ENCODE measurements at regions not wholly inside any gene's neighbourhood (a gene's known extent, or its start where the extent isn't known, plus 50 kb on each side); places are given as distances from the start of the nearest gene placed in this dataset.
A peak's percentile ranks its signal among the peaks of the same experiment; 100 is the strongest.

DNA sequence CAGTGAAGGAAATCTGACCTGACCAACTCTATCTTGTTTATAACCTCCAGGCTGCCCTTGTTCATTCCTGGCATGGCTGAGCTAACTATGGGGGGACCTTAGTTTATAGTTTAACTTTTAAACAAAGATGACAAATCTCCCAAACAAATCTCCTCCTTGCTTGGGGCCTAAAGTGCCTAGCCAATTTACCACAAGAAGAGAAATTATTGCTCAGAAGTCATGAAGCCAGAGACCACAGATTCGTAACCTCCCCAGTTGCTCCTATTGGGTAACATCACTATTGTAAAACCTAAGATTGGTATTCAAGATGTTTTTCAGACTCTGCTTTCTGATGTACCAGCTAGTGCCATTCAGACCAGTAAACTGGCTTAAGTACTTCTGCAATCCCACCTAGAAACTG, 649.4 kb upstream of the SLC8A1 start:
- Histone ChIP-seq H3K9me3 (ENCODE audit: low read length) (no peaks in the 10 kb centered on the region), H3K36me3 (ENCODE audit: insufficient read depth, low read length) (no peaks in the 10 kb centered on the region), H2AFZ (ENCODE audit: low read depth, low read length) (no peak overlapping the region), H3K4me1 (ENCODE audit: insufficient read depth, low read length) (no peaks in the 10 kb centered on the region), H3K4me3 (ENCODE audit: low read length) (no peak overlapping the region), H3K27me3 (ENCODE audit: insufficient read depth, low read length) (no peaks in the 10 kb centered on the region)

- Histone ChIP-seq H3K27me3 (ENCODE audit: insufficient read depth, low read length) (no peaks in the 10 kb centered on the region), H3K9me3 (ENCODE audit: low read length) (no peaks in the 10 kb centered on the region), H3K4me3 (ENCODE audit: low read length) (no peak overlapping the region), H3K36me3 (ENCODE audit: insufficient read depth, low read length) (no peaks in the 10 kb centered on the region), H2AFZ (ENCODE audit: low read depth, low read length) (no peak overlapping the region), H3K4me1 (ENCODE audit: insufficient read depth, low read length) (peaks cover 8% of the 10 kb centered on the region)
Observed at GRCh38 chr2:41109744-41110143, 657.9 kb upstream of the SLC8A1 start.

DNA sequence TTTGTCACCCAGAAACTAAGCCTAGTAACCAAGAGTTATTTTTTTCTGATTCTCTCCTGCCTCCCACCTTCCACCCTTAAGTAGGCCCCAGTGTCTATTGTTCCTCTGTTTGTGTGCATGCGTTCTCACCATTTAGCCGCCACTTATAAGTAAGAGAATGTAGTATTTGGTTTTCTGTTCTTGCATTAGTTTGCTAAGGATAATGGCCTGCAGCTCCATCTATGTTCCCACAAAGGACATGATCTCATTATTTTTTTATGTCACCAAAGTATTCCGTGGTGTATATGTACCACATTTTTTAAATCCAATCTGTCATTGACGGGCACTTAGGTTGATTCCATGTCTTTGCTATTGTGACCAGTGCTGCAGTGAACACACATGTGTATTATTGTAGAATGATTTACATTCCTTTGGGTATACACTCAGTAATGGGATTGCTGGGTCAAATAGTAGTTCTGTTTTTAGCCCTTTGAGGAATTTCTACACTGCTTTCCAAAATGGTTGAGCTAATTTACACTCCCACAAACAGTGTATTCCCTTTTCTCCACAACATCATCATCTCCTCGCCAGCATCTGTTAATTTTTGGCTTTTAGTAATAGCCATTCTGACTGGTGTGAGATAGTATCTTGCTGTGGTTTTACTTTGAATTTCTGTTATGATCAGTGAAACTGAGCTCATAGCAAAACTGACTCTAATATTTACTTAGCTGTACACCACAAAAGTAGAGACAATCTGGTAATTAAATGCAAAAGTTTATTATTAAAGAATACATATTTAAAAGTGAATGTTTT, 660.1 kb upstream of the SLC8A1 start:
- H3K27me3 ChIP-seq (ENCODE audit: insufficient read depth, low read length): no peaks in the 10 kb centered on the region
- no peaks in the 10 kb centered on the region for H3K9me3 ChIP-seq (ENCODE audit: low read length)
- no peaks in the 10 kb centered on the region for H3K36me3 ChIP-seq (ENCODE audit: insufficient read depth, low read length)
- peaks cover 8% of the 10 kb centered on the region for H3K4me1 ChIP-seq (ENCODE audit: insufficient read depth, low read length)
- no peak overlapping the region for H3K4me3 ChIP-seq (ENCODE audit: low read length)
- H2AFZ ChIP-seq (ENCODE audit: low read depth, low read length): peak overlapping the region; percentile 69

DNA sequence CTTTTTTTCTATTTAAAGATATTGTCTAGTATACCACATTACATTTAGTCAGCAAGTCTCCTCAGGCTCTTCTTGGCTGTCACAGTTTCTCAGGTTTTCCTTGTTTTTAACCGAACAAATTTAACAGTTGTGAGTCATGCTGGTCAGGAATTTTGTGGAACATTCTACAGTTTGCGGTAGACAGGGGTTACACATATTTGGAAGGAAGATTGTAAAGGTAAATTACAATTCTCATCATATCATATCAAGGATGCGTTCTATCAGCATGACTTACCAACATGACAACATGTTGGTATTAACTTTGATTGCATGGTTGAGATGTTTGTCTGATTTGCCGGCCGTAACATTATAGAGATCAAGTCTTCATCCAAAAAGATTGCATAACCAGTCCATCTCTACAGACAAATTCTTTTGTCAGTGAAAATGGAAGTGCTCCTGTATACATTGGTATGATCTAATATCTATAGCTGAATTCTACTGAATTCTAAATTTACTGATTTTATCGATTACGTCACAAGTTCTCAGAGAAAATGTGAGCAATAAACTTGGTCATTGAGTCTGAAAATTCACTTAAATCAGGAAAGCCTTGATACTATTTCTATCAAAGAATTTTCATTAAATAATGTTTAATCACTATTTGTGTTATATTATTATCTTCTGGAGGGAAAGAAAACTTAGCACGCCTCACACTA, 664.4 kb upstream of the SLC8A1 start:
- no peaks in the 10 kb centered on the region for H3K27me3 ChIP-seq (ENCODE audit: insufficient read depth, low read length)
- H3K9me3 ChIP-seq (ENCODE audit: low read length): no peaks in the 10 kb centered on the region
- peaks cover 8% of the 10 kb centered on the region for H3K4me1 ChIP-seq (ENCODE audit: insufficient read depth, low read length)
- no peak overlapping the region for H2AFZ ChIP-seq (ENCODE audit: low read depth, low read length)
- no peak overlapping the region for H3K4me3 ChIP-seq (ENCODE audit: low read length)
- no peaks in the 10 kb centered on the region for H3K36me3 ChIP-seq (ENCODE audit: insufficient read depth, low read length)

DNA sequence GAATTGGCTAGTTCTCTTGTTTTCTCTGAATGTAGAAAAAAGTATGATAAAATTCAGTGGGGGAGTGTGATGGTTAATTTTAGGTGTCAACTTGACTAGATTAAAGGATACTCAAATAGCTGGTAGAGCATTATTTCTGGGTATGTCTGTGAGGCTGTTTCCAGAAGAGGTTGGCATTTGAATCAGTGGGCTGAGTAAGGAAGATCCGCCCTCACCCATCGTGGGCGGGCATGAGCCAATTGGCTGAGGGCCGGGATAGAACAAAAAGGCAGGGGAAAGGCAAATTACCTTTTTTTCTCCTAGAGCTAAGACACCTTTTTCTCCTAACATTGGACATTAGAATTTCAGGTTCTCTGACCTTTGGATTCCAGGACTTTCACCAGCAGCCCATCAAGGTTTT, 667.6 kb upstream of the SLC8A1 start:
- H2AFZ ChIP-seq (ENCODE audit: low read depth, low read length): no peak overlapping the region
- no peaks in the 10 kb centered on the region for H3K4me1 ChIP-seq (ENCODE audit: insufficient read depth, low read length)
- no peaks in the 10 kb centered on the region for H3K9me3 ChIP-seq (ENCODE audit: low read length)
- H3K36me3 ChIP-seq (ENCODE audit: insufficient read depth, low read length): no peaks in the 10 kb centered on the region
- no peak overlapping the region for H3K4me3 ChIP-seq (ENCODE audit: low read length)
- no peaks in the 10 kb centered on the region for H3K27me3 ChIP-seq (ENCODE audit: insufficient read depth, low read length)

DNA sequence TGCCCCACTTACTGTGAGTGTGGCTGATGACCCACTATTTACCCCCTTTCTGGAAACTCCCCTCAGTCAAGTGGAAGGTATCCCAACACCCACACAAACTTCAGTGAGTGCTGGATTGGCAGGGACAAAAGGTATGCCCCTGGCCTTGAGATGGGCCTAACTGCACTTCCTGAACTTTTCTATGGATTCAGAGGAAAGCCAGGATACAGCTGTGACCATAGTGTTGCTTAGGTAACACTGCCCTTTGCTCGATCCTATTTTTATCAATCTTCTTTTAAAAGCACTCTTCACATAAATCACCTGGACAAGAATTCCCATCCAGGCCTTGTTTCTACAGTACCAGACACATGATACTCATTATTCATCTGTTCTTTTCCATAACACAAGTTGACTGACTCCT, 671.5 kb upstream of the SLC8A1 start:
- no peaks in the 10 kb centered on the region for H3K4me1 ChIP-seq (ENCODE audit: insufficient read depth, low read length)
- no peak overlapping the region for H3K4me3 ChIP-seq (ENCODE audit: low read length)
- H2AFZ ChIP-seq (ENCODE audit: low read depth, low read length): no peak overlapping the region

GRCh38 chr2:41127351-41127750, 675.5 kb upstream of the SLC8A1 start:
- H3K4me3 ChIP-seq (ENCODE audit: low read length): no peak overlapping the region
- no peak overlapping the region for H2AFZ ChIP-seq (ENCODE audit: low read depth, low read length)
- peaks cover 5% of the 10 kb centered on the region for H3K4me1 ChIP-seq (ENCODE audit: insufficient read depth, low read length)
- H3K27me3 ChIP-seq (ENCODE audit: insufficient read depth, low read length): no peaks in the 10 kb centered on the region
- H3K36me3 ChIP-seq (ENCODE audit: insufficient read depth, low read length): no peaks in the 10 kb centered on the region
- peaks cover 2% of the 10 kb centered on the region for H3K9me3 ChIP-seq (ENCODE audit: low read length)

More for the DNA sequence above, 671.5 kb upstream of the SLC8A1 start:
- Histone ChIP-seq H3K9me3 (ENCODE audit: low read length) (peaks cover 2% of the 10 kb centered on the region), H3K27me3 (ENCODE audit: insufficient read depth, low read length) (no peaks in the 10 kb centered on the region), H3K36me3 (ENCODE audit: insufficient read depth, low read length) (no peaks in the 10 kb centered on the region)

DNA sequence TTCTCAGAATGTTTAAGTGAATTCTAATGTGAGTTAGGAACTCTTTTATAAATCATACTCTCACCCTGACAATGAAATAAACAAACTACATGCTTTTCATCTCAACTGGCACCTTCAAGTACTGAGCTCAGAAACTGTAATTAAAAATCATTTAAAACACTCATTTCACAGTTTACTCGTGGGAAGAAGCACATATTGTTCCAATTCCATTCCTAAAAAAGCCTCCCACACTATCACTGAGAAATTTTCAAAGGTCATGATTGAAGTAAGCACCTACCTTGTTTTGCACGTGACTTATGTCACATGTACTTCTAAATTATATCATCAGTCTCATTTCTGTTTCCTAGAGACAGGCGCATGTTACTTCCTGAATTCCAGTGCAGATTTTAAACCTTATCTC, 678.1 kb upstream of the SLC8A1 start:
- H2AFZ ChIP-seq (ENCODE audit: low read depth, low read length): no peak overlapping the region
- H3K36me3 ChIP-seq (ENCODE audit: insufficient read depth, low read length): no peaks in the 10 kb centered on the region
- H3K27me3 ChIP-seq (ENCODE audit: insufficient read depth, low read length): no peaks in the 10 kb centered on the region
- peaks cover 2% of the 10 kb centered on the region for H3K9me3 ChIP-seq (ENCODE audit: low read length)
- H3K4me3 ChIP-seq (ENCODE audit: low read length): no peak overlapping the region
- H3K4me1 ChIP-seq (ENCODE audit: insufficient read depth, low read length): peaks cover 5% of the 10 kb centered on the region

DNA sequence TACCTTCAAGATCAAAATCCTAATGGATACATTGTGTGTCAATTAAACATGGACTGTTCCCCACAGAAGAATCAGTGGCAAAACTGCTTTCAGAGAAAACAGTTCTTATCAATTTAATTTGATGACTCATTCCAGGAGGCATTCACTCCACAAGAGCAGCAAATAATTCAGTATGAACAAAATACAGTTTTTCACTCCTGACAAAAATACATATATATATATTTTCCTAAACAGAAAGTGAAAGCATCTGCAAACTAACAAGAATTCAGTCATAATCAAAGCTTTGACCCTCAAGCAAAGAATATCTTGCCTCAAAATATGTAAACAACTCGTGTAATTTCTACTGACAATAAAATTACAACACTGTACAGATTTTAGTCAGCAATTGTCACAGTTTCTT, 685.1 kb upstream of the SLC8A1 start:
- Histone ChIP-seq H3K36me3 (ENCODE audit: insufficient read depth, low read length) (no peaks in the 10 kb centered on the region), H3K4me3 (ENCODE audit: low read length) (no peak overlapping the region), H3K9me3 (ENCODE audit: low read length) (no peaks in the 10 kb centered on the region), H3K27me3 (ENCODE audit: insufficient read depth, low read length) (no peaks in the 10 kb centered on the region), H2AFZ (ENCODE audit: low read depth, low read length) (no peak overlapping the region), H3K4me1 (ENCODE audit: insufficient read depth, low read length) (peaks cover under 1% of the 10 kb centered on the region)

DNA sequence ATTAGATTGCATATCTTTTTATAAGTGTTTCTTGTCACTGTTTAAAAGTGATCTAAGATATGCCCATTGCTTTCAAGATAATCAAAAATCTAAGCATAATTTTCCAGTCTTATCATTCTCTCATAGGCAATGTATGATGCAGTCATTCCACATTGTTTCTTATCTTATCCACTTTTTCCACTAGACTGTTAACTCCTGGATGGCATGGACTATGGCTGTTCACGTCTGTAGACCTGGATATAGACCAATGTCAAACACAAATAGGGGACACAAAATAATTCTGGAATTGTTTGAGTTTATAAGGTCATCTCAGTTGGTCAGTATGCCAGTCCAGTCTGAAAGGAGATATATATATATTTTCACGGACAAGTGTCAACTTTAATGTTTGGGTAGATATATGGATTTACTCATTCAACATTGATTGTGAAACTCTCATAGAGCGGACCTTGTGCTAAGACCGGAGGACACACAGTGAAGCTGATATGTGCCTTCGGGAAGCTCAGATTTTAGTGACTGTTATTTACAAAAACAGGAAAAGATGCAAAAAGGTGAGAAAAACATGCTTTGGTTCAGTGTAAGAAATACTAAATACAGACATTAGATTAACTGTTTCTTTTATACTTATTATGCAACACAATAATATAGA, 689.4 kb upstream of the SLC8A1 start:
- no peaks in the 10 kb centered on the region for H3K27me3 ChIP-seq (ENCODE audit: insufficient read depth, low read length)
- H3K4me3 ChIP-seq (ENCODE audit: low read length): no peak overlapping the region
- no peak overlapping the region for H2AFZ ChIP-seq (ENCODE audit: low read depth, low read length)
- peaks cover 4% of the 10 kb centered on the region for H3K4me1 ChIP-seq (ENCODE audit: insufficient read depth, low read length)
- no peaks in the 10 kb centered on the region for H3K36me3 ChIP-seq (ENCODE audit: insufficient read depth, low read length)
- no peaks in the 10 kb centered on the region for H3K9me3 ChIP-seq (ENCODE audit: low read length)

DNA sequence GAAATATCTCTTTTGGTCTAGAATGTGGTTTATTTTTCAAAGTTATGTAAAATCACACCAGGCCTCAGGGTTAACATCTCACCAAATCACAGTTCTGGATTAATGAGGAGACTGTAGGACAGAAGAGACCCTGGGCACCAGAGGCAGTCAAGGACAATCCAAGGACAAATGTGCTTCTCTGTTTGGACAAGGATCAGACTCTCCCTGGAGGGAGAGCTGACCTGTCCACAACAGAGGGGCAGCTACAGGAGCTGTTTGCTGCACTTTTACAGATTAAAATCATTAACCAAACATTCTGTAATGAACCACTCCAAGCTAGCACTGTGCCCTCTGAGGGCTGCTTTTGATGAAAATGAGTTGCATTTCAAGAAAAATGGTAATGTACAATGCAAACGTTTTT, 690.6 kb upstream of the SLC8A1 start:
- no peaks in the 10 kb centered on the region for H3K36me3 ChIP-seq (ENCODE audit: insufficient read depth, low read length)
- H3K9me3 ChIP-seq (ENCODE audit: low read length): no peaks in the 10 kb centered on the region
- no peak overlapping the region for H3K4me3 ChIP-seq (ENCODE audit: low read length)
- no peak overlapping the region for H2AFZ ChIP-seq (ENCODE audit: low read depth, low read length)
- H3K27me3 ChIP-seq (ENCODE audit: insufficient read depth, low read length): no peaks in the 10 kb centered on the region
- peaks cover 4% of the 10 kb centered on the region for H3K4me1 ChIP-seq (ENCODE audit: insufficient read depth, low read length)

- H3K9me3 ChIP-seq (ENCODE audit: low read length): no peaks in the 10 kb centered on the region
- no peaks in the 10 kb centered on the region for H3K36me3 ChIP-seq (ENCODE audit: insufficient read depth, low read length)
- H2AFZ ChIP-seq (ENCODE audit: low read depth, low read length): no peak overlapping the region
- peaks cover 4% of the 10 kb centered on the region for H3K4me1 ChIP-seq (ENCODE audit: insufficient read depth, low read length)
- no peaks in the 10 kb centered on the region for H3K27me3 ChIP-seq (ENCODE audit: insufficient read depth, low read length)
- no peak overlapping the region for H3K4me3 ChIP-seq (ENCODE audit: low read length)
Observed at GRCh38 chr2:41145066-41145465, 693.2 kb upstream of the SLC8A1 start.

- no peaks in the 10 kb centered on the region for H3K36me3 ChIP-seq (ENCODE audit: insufficient read depth, low read length)
- no peak overlapping the region for H3K4me3 ChIP-seq (ENCODE audit: low read length)
- no peaks in the 10 kb centered on the region for H3K9me3 ChIP-seq (ENCODE audit: low read length)
- no peaks in the 10 kb centered on the region for H3K27me3 ChIP-seq (ENCODE audit: insufficient read depth, low read length)
- no peak overlapping the region for H2AFZ ChIP-seq (ENCODE audit: low read depth, low read length)
- H3K4me1 ChIP-seq (ENCODE audit: insufficient read depth, low read length): no peaks in the 10 kb centered on the region
Observed at GRCh38 chr2:41149054-41149453, 697.2 kb upstream of the SLC8A1 start.
